A673 (cell line): ENCODE measurements at regions not wholly inside any gene's neighbourhood (a gene's known extent, or its start where the extent isn't known, plus 50 kb on each side); places are given as distances from the start of the nearest gene placed in this dataset.

Experiments
- CTCF ChIP-seq: fragments of 300-800, 200-600 bp; sonication (generic); conservative IDR thresholded peaks from 2 replicates; pipeline ENCODE4 v1.5.1; 2017; ENCODE audit warnings: low read depth, mild to moderate bottlenecking, antibody characterized with exemption, low read length, moderate library complexity, mixed read lengths
- EZH2 ChIP-seq: fragments of 200-600 bp; sonication (generic); IDR thresholded peaks from 2 replicates; pipeline ENCODE4 v1.6.1; 2017; ENCODE audit warnings: borderline replicate concordance, low read depth, mild to moderate bottlenecking, mixed read lengths, antibody characterized with exemption, low read length; ENCODE audit not compliant: poor library complexity, severe bottlenecking

GRCh38 chr2:39922679-39923405 is 143.8 kb upstream of the THUMPD2 start:
- TF ChIP-seq CTCF (no peak), EZH2 (no peak)
